ENCODE measurements at regions not wholly inside any gene's neighbourhood (a gene's known extent, or its start where the extent isn't known, plus 50 kb on each side); places are given as distances from the start of the nearest gene placed in this dataset.

DNA sequence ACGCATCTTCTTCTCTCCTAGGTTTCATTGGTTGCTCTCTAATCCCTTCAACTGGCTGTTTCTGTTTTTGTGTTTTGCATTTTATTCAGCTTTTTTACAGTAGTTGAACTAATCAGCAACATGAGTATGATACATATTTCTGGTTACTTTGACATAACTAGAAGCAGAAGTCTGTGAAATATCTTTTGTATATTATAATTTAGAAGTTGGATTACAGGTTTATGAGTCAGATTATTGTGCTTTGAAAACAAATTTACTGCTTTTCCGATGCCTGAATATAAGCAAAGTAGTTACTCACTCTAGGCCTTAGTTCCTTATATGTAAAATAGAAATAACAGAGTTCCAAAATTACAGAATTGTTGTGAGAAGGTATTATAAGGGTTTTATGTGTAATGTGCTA lies 96.2 kb upstream of the MEOX2 start:
- TF ChIP-seq CTCF (IDR thresholded peaks at IDR 0.05) (no peak), POLR2A (IDR thresholded peaks at IDR 0.05) (no peak)

All from tibial nerve (tissue), 3 donors.